PFSK-1 (cell line): ENCODE measurements at regions not wholly inside any gene's neighbourhood (a gene's known extent, or its start where the extent isn't known, plus 50 kb on each side); places are given as distances from the start of the nearest gene placed in this dataset.

Source experiments
- FOXP2 ChIP-seq: optimal IDR thresholded peaks from 2 replicates; pipeline ENCODE3; 2011; ENCODE audit warnings: borderline replicate concordance, control low read depth, inconsistent platforms; ENCODE audit not compliant: insufficient read depth; ENCODE audit errors: extremely low read length, extremely low read depth
- POLR2AphosphoS5 ChIP-seq: IDR thresholded peaks from 2 replicates; pipeline ENCODE4 v1.6.1; 2012; ENCODE audit warnings: low read depth, mild to moderate bottlenecking, control low read depth, low read length, moderate library complexity
- REST ChIP-seq, 2 experiments: IDR thresholded peaks; 2 replicates each; pipeline versions ENCODE4 v1.6.1 to v1.8.0; 2011 to 2012; ENCODE audit warnings: low read depth in 2 of 2, low read length in 2 of 2, control low read depth in 1 of 2, inconsistent platforms in 1 of 2, mild to moderate bottlenecking in 1 of 2, moderate library complexity in 1 of 2; ENCODE audit not compliant: insufficient read depth in 1 of 2
- SIN3A ChIP-seq: IDR thresholded peaks from 2 replicates; pipeline ENCODE4 v1.6.1; 2012; ENCODE audit warnings: mild to moderate bottlenecking, low read length, moderate library complexity, borderline replicate concordance; ENCODE audit not compliant: insufficient read depth
- TAF1 ChIP-seq: IDR thresholded peaks from 2 replicates; pipeline ENCODE4 v1.6.1; 2012; ENCODE audit warnings: low read length, control low read depth, borderline replicate concordance; ENCODE audit not compliant: insufficient read depth

DNA sequence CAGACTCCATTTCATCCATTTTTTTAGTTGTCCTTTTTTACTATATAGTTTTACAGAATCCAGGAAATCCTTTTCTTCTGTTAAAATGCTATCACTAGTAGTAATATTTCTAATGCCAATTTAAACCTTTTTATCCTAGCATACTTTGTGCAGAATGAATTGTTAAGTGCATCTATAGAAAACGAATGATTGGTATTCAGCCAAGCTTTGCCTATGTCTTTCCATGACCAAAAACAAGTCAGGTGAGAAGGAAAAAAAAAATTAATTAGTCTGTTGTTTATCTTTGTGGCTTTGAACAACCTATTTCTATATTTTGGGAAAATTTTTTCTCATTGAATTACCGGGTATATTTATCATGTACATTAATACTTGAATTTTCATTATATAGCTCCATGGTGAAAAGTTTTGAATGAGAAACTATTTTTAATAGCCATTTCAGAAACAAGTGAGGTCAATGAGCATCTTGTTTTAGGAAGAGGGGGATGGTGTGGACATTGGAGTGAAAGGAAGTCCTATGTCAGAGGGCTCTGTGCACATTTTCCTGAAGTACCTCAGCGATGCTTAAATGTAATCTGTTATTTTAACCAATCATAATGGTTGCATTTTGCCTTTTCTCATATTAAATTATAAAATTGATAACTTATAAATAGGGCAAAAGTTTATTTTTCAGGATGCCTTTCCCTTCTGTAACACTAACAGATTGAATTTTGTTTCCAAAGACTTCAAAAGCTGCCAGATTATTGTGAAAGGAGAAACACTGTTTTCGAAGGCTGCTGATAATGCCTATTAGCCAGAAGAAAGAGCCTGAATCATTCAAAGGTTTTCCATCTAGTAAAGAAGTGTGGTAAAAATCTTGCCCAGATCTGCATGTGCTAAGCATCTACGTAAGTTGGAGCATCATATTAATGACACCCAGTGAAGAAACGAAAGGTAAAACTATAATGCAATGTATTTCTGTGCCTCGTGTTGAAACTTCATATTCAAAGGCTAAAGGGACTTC, 73.8 kb upstream of the S1PR1 start:
- TF ChIP-seq FOXP2: no peak
- no peak for TF ChIP-seq SIN3A
- TF ChIP-seq REST (IDR thresholded peaks at IDR 0.05; ENCODE audit: insufficient read depth in 1 of 2, low read depth in 2 of 2, low read length in 2 of 2): no peak
- TF ChIP-seq POLR2AphosphoS5: no peak
- no peak for TF ChIP-seq TAF1

DNA sequence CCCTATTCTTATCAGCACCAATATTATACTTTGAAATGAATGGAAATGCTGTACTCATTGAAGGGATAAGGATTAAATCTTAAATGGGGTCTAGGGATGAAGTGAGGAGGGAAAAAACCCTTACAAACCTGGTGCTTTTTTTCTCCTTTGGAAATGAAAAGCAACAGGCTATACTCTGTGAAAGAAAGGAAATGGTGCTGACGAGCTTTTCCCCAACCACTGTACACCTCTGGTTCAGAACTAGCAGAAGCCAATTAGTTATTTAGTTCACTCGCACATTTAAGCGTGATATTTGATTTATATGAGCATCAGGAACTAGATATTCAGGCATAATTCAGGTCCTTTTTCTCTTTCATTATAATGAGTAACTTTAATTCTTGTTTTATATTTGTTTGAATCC, 74.5 kb upstream of the S1PR1 start:
- TF ChIP-seq SIN3A: no peak
- no peak for TF ChIP-seq REST (IDR thresholded peaks at IDR 0.05; ENCODE audit: insufficient read depth in 1 of 2, low read depth in 2 of 2, low read length in 2 of 2)
- no peak for TF ChIP-seq TAF1
- no peak for TF ChIP-seq POLR2AphosphoS5
- no peak for TF ChIP-seq FOXP2

- TF ChIP-seq POLR2AphosphoS5: no peak
- no peak for TF ChIP-seq TAF1
- no peak for TF ChIP-seq SIN3A
- TF ChIP-seq FOXP2: no peak
- TF ChIP-seq REST (IDR thresholded peaks at IDR 0.05; ENCODE audit: insufficient read depth in 1 of 2, low read depth in 2 of 2, low read length in 2 of 2): no peak
Measured at GRCh38 chr1:101161619-101162018, 75.2 kb upstream of the S1PR1 start.

DNA sequence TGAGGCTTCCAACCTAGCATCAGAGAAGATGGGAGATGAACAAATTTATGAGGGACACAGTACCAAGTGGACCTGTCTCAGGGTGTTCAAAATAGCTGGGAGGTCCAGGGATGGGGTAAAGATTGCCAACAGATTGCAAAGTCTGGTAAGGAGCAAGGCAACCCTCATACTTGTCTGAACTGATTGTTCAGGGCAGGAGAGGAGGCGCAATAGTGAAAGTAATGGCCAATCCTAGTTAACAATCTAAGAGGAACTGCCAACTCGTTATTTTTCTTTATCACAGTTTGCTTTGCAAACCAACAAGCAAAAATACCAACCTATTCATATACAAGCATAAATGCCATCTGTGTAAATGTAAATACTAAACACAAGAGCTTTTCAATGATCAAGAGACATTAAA, 78.4 kb upstream of the S1PR1 start:
- TF ChIP-seq SIN3A: no peak
- TF ChIP-seq POLR2AphosphoS5: no peak
- TF ChIP-seq FOXP2: no peak
- no peak for TF ChIP-seq REST (IDR thresholded peaks at IDR 0.05; ENCODE audit: insufficient read depth in 1 of 2, low read depth in 2 of 2, low read length in 2 of 2)
- TF ChIP-seq TAF1: no peak

- TF ChIP-seq REST (IDR thresholded peaks at IDR 0.05; ENCODE audit: insufficient read depth in 1 of 2, low read depth in 2 of 2, low read length in 2 of 2) (no peak), SIN3A (no peak), POLR2AphosphoS5 (no peak), TAF1 (no peak), FOXP2 (no peak)
Measured at GRCh38 chr1:101154547-101154946, 82.3 kb upstream of the S1PR1 start.
